ENCODE measurements at regions not wholly inside any gene's neighbourhood (a gene's known extent, or its start where the extent isn't known, plus 50 kb on each side); places are given as distances from the start of the nearest gene placed in this dataset.
A peak's percentile ranks its signal among the peaks of the same experiment; 100 is the strongest.

GRCh38 chr12:18955594-18955993 is 173.9 kb upstream of the PLEKHA5 start:
- Histone ChIP-seq H3F3A (ENCODE audit: insufficient read depth, low read length, poor library complexity, severe bottlenecking) (peaks cover 4% of the 10 kb centered on the region), H3K79me2 (replicated peaks; ENCODE audit: insufficient read depth, low read length) (no peaks in the 10 kb centered on the region), H3K9me3 (ENCODE audit: low read length) (peaks cover 3% of the 10 kb centered on the region), H3K27me3 (ENCODE audit: insufficient read depth, low read depth, low read length) (no peaks in the 10 kb centered on the region), H3K9ac (ENCODE audit: low read length) (no peak overlapping the region), H3K4me2 (ENCODE audit: low read length) (no peak overlapping the region), H3K36me3 (ENCODE audit: insufficient read depth, low read length) (no peaks in the 10 kb centered on the region), H2AFZ (ENCODE audit: low read depth, low read length) (no peak overlapping the region), H3K4me3 (ENCODE audit: low read length) (no peak overlapping the region), H3K27ac (ENCODE audit: low read length) (peak overlapping the region; percentile 7), H3K9me2 (ENCODE audit: insufficient read depth, low read length) (no peaks in the 10 kb centered on the region), H4K20me1 (ENCODE audit: insufficient read depth) (no peaks in the 10 kb centered on the region)
- TF ChIP-seq POLR2AphosphoS5 (IDR thresholded peaks at IDR 0.05) (no peak), SMC3 (conservative IDR thresholded peaks at IDR 0.05; ENCODE audit: poor library complexity) (no peak), RAD21 (conservative IDR thresholded peaks at IDR 0.05) (no peak), MXI1 (conservative IDR thresholded peaks at IDR 0.05; ENCODE audit: poor library complexity, severe bottlenecking) (no peak), TAF1 (IDR thresholded peaks at IDR 0.05; ENCODE audit: low read depth) (no peak), EP300 (conservative IDR thresholded peaks at IDR 0.05; ENCODE audit: poor library complexity, severe bottlenecking) (no peak), CTCF (IDR thresholded peaks at IDR 0.05; ENCODE audit: poor library complexity, severe bottlenecking) (no peak), REST (IDR thresholded peaks at IDR 0.05; ENCODE audit: borderline replicate concordance) (no peak), EZH2 (IDR thresholded peaks at IDR 0.05; ENCODE audit: borderline replicate concordance, insufficient read depth, low read length, poor library complexity, severe bottlenecking) (no peak)

- no peaks in the 10 kb centered on the region for H3K9me3 ChIP-seq (ENCODE audit: low read length)
- H3K27ac ChIP-seq (ENCODE audit: low read length): no peak overlapping the region
- H3K9me2 ChIP-seq (ENCODE audit: insufficient read depth, low read length): no peaks in the 10 kb centered on the region
- TF ChIP-seq EP300 (conservative IDR thresholded peaks at IDR 0.05; ENCODE audit: poor library complexity, severe bottlenecking): peak; percentile 32
- peak; percentile 14 for TF ChIP-seq RAD21 (conservative IDR thresholded peaks at IDR 0.05)
- TF ChIP-seq POLR2AphosphoS5 (IDR thresholded peaks at IDR 0.05): peak; percentile 17
- no peak for TF ChIP-seq CTCF (IDR thresholded peaks at IDR 0.05; ENCODE audit: poor library complexity, severe bottlenecking)
- no peak overlapping the region for H3K4me2 ChIP-seq (ENCODE audit: low read length)
- H2AFZ ChIP-seq (ENCODE audit: low read depth, low read length): no peak overlapping the region
- H3K27me3 ChIP-seq (ENCODE audit: insufficient read depth, low read depth, low read length): no peaks in the 10 kb centered on the region
- no peaks in the 10 kb centered on the region for H3K79me2 ChIP-seq (replicated peaks; ENCODE audit: insufficient read depth, low read length)
- no peaks in the 10 kb centered on the region for H4K20me1 ChIP-seq (ENCODE audit: insufficient read depth)
- H3F3A ChIP-seq (ENCODE audit: insufficient read depth, low read length, poor library complexity, severe bottlenecking): no peaks in the 10 kb centered on the region
- H3K36me3 ChIP-seq (ENCODE audit: insufficient read depth, low read length): no peaks in the 10 kb centered on the region
- no peak overlapping the region for H3K9ac ChIP-seq (ENCODE audit: low read length)
- no peak overlapping the region for H3K4me3 ChIP-seq (ENCODE audit: low read length)
Measured at GRCh38 chr12:18965203-18965602, 164.3 kb upstream of the PLEKHA5 start.
